ENCODE measurements at regions not wholly inside any gene's neighbourhood (a gene's known extent, or its start where the extent isn't known, plus 50 kb on each side); places are given as distances from the start of the nearest gene placed in this dataset.

- H3K9me3 ChIP-seq, result no peaks in the 10 kb centered on the region
Observed at GRCh38 chr2:147648471-147648870, 196.4 kb upstream of the ACVR2A start.

GRCh38 chr2:147647816-147648215 is 197.0 kb upstream of the ACVR2A start:
- intact Hi-C loops (cut with DNase I), result no loop called here
- H3K27me3 ChIP-seq, result no peaks in the 10 kb centered on the region
- H3K36me3 ChIP-seq, result no peaks in the 10 kb centered on the region
- DNase-seq (no peak), ATAC-seq (no peak)
- no peak for TF ChIP-seq CTCF (IDR thresholded peaks at IDR 0.05)
- no peaks in the 10 kb centered on the region for H3K4me1 ChIP-seq
- no peak overlapping the region for H3K27ac ChIP-seq
- no peak overlapping the region for H3K4me3 ChIP-seq
- H3K9me3 ChIP-seq, result no peaks in the 10 kb centered on the region

More at GRCh38 chr2:147648471-147648870, 196.4 kb upstream of the ACVR2A start:
- Histone ChIP-seq H3K4me1 (no peaks in the 10 kb centered on the region), H3K27me3 (no peaks in the 10 kb centered on the region), H3K4me3 (no peak overlapping the region), H3K36me3 (no peaks in the 10 kb centered on the region), H3K27ac (no peak overlapping the region)
- intact Hi-C loops (cut with DNase I), result no loop called here
- ATAC-seq, result peak; percentile 66
- DNase-seq, result peak in 1 of 4 donors; percentile 26
- TF ChIP-seq CTCF (IDR thresholded peaks at IDR 0.05), result no peak

GRCh38 chr2:147646818-147647468 is 197.9 kb upstream of the ACVR2A start:
- Histone ChIP-seq H3K27ac (no peak overlapping the region), H3K4me1 (no peaks in the 10 kb centered on the region), H3K36me3 (no peaks in the 10 kb centered on the region), H3K4me3 (no peak overlapping the region), H3K27me3 (no peaks in the 10 kb centered on the region), H3K9me3 (no peaks in the 10 kb centered on the region)
- DNase-seq, result peak in 1 of 4 donors; percentile 35
- intact Hi-C loops (cut with DNase I), result no loop called here
- TF ChIP-seq CTCF (IDR thresholded peaks at IDR 0.05), result no peak
- ATAC-seq, result no peak

GRCh38 chr2:147644491-147644890 is 200.3 kb upstream of the ACVR2A start:
- no peak for ATAC-seq

GRCh38 chr2:147642765-147643164 is 202.1 kb upstream of the ACVR2A start:
- intact Hi-C loops (cut with DNase I), result no loop called here
- Histone ChIP-seq H3K4me3 (no peak overlapping the region), H3K36me3 (no peaks in the 10 kb centered on the region), H3K27me3 (no peaks in the 10 kb centered on the region), H3K27ac (no peak overlapping the region), H3K9me3 (no peaks in the 10 kb centered on the region), H3K4me1 (no peaks in the 10 kb centered on the region)
- no peak for TF ChIP-seq CTCF (IDR thresholded peaks at IDR 0.05)
- DNase-seq, result no peak
- ATAC-seq, result no peak

More at GRCh38 chr2:147644491-147644890, 200.3 kb upstream of the ACVR2A start:
- intact Hi-C loops (cut with DNase I), result no loop called here
- Histone ChIP-seq H3K4me1 (no peaks in the 10 kb centered on the region), H3K27ac (no peak overlapping the region), H3K9me3 (no peaks in the 10 kb centered on the region), H3K4me3 (no peak overlapping the region), H3K36me3 (no peaks in the 10 kb centered on the region), H3K27me3 (no peaks in the 10 kb centered on the region)
- DNase-seq, result no peak
- TF ChIP-seq CTCF (IDR thresholded peaks at IDR 0.05), result no peak

All from left lung (tissue), 4 donors.